Endodermal cell (in vitro differentiated cells): ENCODE measurements at regions not wholly inside any gene's neighbourhood (a gene's known extent, or its start where the extent isn't known, plus 50 kb on each side); places are given as distances from the start of the nearest gene placed in this dataset.
A peak's percentile ranks its signal among the peaks of the same experiment; 100 is the strongest.

ENCODE experiments used
- DNase-seq: peaks from one replicate; pipeline ENCODE4 v3.0.0-alpha.2; 2017
- H3K27ac ChIP-seq: 2 replicates; pipeline ENCODE4 v1.5.1; 2013; ENCODE audit warnings: mild to moderate bottlenecking, low read depth, low read length, moderate library complexity
- H3K27me3 ChIP-seq: 2 replicates; pipeline ENCODE4 v1.6.1; 2013; ENCODE audit warnings: mild to moderate bottlenecking, low read length, moderate library complexity; ENCODE audit not compliant: insufficient read depth, control insufficient read depth, poor library complexity, severe bottlenecking
- H3K36me3 ChIP-seq: 2 replicates; pipeline ENCODE4 v1.7.0; 2013; ENCODE audit warnings: mild to moderate bottlenecking, low read length, moderate library complexity; ENCODE audit not compliant: control insufficient read depth, insufficient read depth
- H3K4me1 ChIP-seq: one replicate; pipeline ENCODE4 v1.7.0; 2013; ENCODE audit warnings: low read length; ENCODE audit not compliant: control insufficient read depth, insufficient read depth
- H3K4me3 ChIP-seq: 2 replicates; pipeline ENCODE4 v1.5.1; 2013; ENCODE audit warnings: mild to moderate bottlenecking, low read length, moderate library complexity
- H3K9ac ChIP-seq: 2 replicates; pipeline ENCODE4 v1.6.1; 2013; ENCODE audit warnings: mild to moderate bottlenecking, low read length, moderate library complexity; ENCODE audit not compliant: poor library complexity, severe bottlenecking; ENCODE audit errors: extremely low read depth
- H3K9me3 ChIP-seq: 2 replicates; pipeline ENCODE4 v1.6.1; 2013; ENCODE audit warnings: mild to moderate bottlenecking, low read length, moderate library complexity; ENCODE audit not compliant: control insufficient read depth
- H3K27ac Mint-ChIP-seq: 2 replicates; pipeline ENCODE4 v1.8.0; 2020; ENCODE audit warnings: mixed read lengths
- H3K27me3 Mint-ChIP-seq: 2 replicates; pipeline ENCODE4 v1.8.0; 2021; ENCODE audit warnings: mild to moderate bottlenecking, mixed read lengths; ENCODE audit not compliant: insufficient read depth
- H3K36me3 Mint-ChIP-seq: 2 replicates; pipeline ENCODE4 v1.8.0; 2020; ENCODE audit warnings: low read depth, mixed read lengths
- H3K4me1 Mint-ChIP-seq: 2 replicates; pipeline ENCODE4 v1.8.0; 2020; ENCODE audit warnings: mixed read lengths
- H3K4me3 Mint-ChIP-seq: 2 replicates; pipeline ENCODE4 v1.8.0; 2020; ENCODE audit warnings: mild to moderate bottlenecking, moderate library complexity, mixed read lengths
- H3K9me3 Mint-ChIP-seq: 2 replicates; pipeline ENCODE4 v1.8.0; 2020; ENCODE audit warnings: mild to moderate bottlenecking, mixed read lengths
- CTCF ChIP-seq: fragments of 200-600 bp; sonication (generic); conservative IDR thresholded peaks from 2 replicates; pipeline ENCODE4 v1.5.0; 2021; ENCODE audit warnings: antibody characterized with exemption, mild to moderate bottlenecking
- WGBS, 2 experiments: methylation state at CpG; one replicate each; pipeline versions ENCODE4 v1.1.5 to v1.1.7; 2013; ENCODE audit warnings: missing lambda C conversion rate in 2 of 2, mixed read lengths in 1 of 2; ENCODE audit not compliant: insufficient coverage in 1 of 2, insufficient read length in 1 of 2; 5-methylcytosine and 5-hydroxymethylcytosine counted together

DNA sequence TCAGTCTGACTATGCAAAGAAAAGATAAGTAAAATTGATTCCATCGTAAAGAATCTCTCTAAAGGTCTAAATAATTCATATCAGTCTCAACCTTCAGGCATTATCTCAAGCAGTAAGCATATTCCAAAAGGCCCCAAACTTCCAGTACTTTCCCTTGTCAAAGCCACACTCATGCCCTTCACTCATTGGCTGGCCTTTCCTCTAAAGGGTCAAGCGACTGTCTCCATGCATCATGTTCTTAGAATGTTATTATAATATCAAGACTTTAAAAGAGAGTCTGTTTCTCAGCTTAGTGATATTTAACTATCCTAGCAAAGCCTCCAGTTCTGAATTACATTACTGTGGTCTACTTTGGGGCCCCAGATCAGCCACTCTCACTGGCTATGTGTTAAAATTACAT is 271.3 kb downstream of the MREG start:
- 95 to 100% methylated on average over 1 of the region's 2 CpGs for WGBS, 2 experiments
- H3K36me3 ChIP-seq: no peaks in the 10 kb centered on the region
- Mint-ChIP-seq H3K27me3 (no peaks in the 10 kb centered on the region), H3K36me3 (no peaks in the 10 kb centered on the region), H3K4me3 (no peak overlapping the region), H3K9me3 (no peaks in the 10 kb centered on the region), H3K4me1 (peaks cover 36% of the 10 kb centered on the region), H3K27ac (no peak overlapping the region)
- no peak overlapping the region for H3K4me3 ChIP-seq
- DNase-seq: no peak
- H3K27ac ChIP-seq: no peak overlapping the region
- TF ChIP-seq CTCF: no peak
- H3K27me3 ChIP-seq: no peaks in the 10 kb centered on the region
- peaks cover 3% of the 10 kb centered on the region for H3K4me1 ChIP-seq
- H3K9me3 ChIP-seq: peaks cover 4% of the 10 kb centered on the region
- no peak overlapping the region for H3K9ac ChIP-seq

DNA sequence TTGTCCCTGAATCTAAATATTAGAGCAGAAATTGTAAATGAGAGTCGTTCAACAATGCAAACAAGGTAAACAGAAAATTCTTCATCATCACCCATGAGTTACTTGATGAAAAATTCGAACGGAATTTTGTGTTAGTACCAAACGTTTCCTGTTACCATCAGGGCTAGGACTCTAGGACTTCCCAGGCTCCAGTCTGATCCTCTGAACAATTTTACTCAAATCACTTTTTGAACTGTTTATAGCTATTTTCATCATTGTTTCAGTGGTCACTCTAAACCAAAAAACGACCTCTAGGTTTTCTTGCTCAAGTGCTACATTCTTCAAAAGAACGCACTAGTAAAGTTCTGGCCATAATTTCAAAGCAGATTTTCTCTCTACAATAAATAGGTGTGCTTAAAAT is 273.3 kb downstream of the MREG start:
- H3K9me3 Mint-ChIP-seq: no peaks in the 10 kb centered on the region
- no peaks in the 10 kb centered on the region for H3K27me3 Mint-ChIP-seq
- H3K27ac ChIP-seq: no peak overlapping the region
- no peak overlapping the region for H3K9ac ChIP-seq
- H3K9me3 ChIP-seq: peaks cover 4% of the 10 kb centered on the region
- TF ChIP-seq CTCF: no peak
- H3K4me1 Mint-ChIP-seq: peaks cover 36% of the 10 kb centered on the region
- no peaks in the 10 kb centered on the region for H3K36me3 Mint-ChIP-seq
- H3K4me3 Mint-ChIP-seq: no peak overlapping the region
- DNase-seq: no peak
- H3K4me1 ChIP-seq: peaks cover 3% of the 10 kb centered on the region
- no peaks in the 10 kb centered on the region for H3K27me3 ChIP-seq
- 85 to 88% methylated on average over 5 to 6 of the region's 6 CpGs for WGBS, 2 experiments
- H3K4me3 ChIP-seq: no peak overlapping the region
- H3K27ac Mint-ChIP-seq: peak overlapping the region; percentile 9
- H3K36me3 ChIP-seq: no peaks in the 10 kb centered on the region

DNA sequence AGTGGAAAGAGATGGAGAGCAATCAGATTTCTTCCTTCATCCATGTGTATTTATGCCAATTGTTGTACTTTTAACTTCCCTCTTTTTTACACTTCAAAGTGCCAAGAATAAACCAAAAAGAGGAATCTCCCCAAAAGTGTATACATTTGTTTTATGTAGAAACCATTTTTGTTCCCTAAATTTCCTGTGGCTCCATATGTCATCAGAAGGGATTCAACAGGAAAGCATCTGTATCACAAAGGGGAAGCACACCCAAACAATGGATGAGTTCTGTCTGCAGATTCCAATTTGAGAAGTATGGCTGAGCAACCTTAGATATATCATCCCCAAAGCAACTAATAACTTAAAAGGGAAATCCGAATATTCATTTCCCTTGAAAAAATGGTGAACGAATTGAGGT is 275.0 kb downstream of the MREG start:
- peaks cover 9% of the 10 kb centered on the region for H3K9me3 ChIP-seq
- no peak for TF ChIP-seq CTCF
- H3K27ac Mint-ChIP-seq: no peak overlapping the region
- peaks cover 10% of the 10 kb centered on the region for H3K9me3 Mint-ChIP-seq
- no peak overlapping the region for H3K4me3 Mint-ChIP-seq
- WGBS, 2 experiments: 100% methylated on average over 2 of the region's 2 CpGs; no CpG with 5 or more reads in 1 of the 2 experiments
- peaks cover 36% of the 10 kb centered on the region for H3K4me1 Mint-ChIP-seq
- DNase-seq: no peak
- no peak overlapping the region for H3K4me3 ChIP-seq
- no peak overlapping the region for H3K27ac ChIP-seq
- H3K27me3 ChIP-seq: no peaks in the 10 kb centered on the region
- peaks cover 3% of the 10 kb centered on the region for H3K4me1 ChIP-seq
- no peaks in the 10 kb centered on the region for H3K36me3 ChIP-seq
- H3K27me3 Mint-ChIP-seq: no peaks in the 10 kb centered on the region
- peaks cover 2% of the 10 kb centered on the region for H3K36me3 Mint-ChIP-seq
- no peak overlapping the region for H3K9ac ChIP-seq
